Gastrocnemius medialis (tissue), 4 donors: ENCODE measurements at regions not wholly inside any gene's neighbourhood (a gene's known extent, or its start where the extent isn't known, plus 50 kb on each side); places are given as distances from the start of the nearest gene placed in this dataset.

Experiments
- POLR2A ChIP-seq, 2 donors: fragments of 450-650 bp; IDR thresholded peaks; one replicate each; pipeline ENCODE4 v1.6.1; 2017; ENCODE audit warnings: antibody characterized with exemption in 2 of 2, mild to moderate bottlenecking in 2 of 2, moderate library complexity in 2 of 2
- TF ChIP-seq, protein P1 (sequence below), 5 experiments: fragments of 450-650 bp in 3 of 5; fragments of 200-600 bp in 2 of 5; sonication (generic) in 2 of 5; IDR thresholded peaks in 4 of 5; conservative IDR thresholded peaks in 1 of 5; 1 replicate in 4 of 5; 2 replicates in 1 of 5; pipeline ENCODE4 v1.5.1; 2016 to 2019; ENCODE audit warnings: antibody characterized with exemption in 5 of 5, mild to moderate bottlenecking in 3 of 5, moderate library complexity in 3 of 5

DNA sequence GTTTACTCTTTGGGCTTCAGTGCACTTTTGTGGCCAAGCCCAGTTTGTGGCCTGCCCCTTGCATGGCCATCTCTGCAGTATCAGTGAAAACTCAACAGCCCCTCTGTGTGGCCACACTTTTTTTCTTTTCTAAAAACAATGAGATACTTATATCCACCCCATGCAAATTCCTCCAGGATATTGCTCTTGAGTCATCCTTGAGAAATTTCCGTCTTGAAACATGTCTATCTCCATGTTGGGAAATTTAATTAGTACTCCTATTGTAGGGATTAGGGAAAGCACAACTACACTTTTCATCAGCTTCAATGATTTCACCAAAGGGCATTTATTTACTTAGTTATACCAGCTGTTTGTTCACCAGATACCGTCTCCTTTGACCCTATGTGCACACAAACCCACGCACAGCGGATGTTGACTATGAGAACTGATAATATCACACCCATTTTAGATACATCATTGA lies 993.1 kb downstream of the TSN start:
- TF ChIP-seq, protein P1, sequence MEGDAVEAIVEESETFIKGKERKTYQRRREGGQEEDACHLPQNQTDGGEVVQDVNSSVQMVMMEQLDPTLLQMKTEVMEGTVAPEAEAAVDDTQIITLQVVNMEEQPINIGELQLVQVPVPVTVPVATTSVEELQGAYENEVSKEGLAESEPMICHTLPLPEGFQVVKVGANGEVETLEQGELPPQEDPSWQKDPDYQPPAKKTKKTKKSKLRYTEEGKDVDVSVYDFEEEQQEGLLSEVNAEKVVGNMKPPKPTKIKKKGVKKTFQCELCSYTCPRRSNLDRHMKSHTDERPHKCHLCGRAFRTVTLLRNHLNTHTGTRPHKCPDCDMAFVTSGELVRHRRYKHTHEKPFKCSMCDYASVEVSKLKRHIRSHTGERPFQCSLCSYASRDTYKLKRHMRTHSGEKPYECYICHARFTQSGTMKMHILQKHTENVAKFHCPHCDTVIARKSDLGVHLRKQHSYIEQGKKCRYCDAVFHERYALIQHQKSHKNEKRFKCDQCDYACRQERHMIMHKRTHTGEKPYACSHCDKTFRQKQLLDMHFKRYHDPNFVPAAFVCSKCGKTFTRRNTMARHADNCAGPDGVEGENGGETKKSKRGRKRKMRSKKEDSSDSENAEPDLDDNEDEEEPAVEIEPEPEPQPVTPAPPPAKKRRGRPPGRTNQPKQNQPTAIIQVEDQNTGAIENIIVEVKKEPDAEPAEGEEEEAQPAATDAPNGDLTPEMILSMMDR (IDR thresholded peaks at IDR 0.05 in 4 of 5, conservative IDR thresholded peaks at IDR 0.05 in 1 of 5) = no peak
- no peak for TF ChIP-seq POLR2A (IDR thresholded peaks at IDR 0.05)
